GM23338 (cell line): ENCODE measurements at regions not wholly inside any gene's neighbourhood (a gene's known extent, or its start where the extent isn't known, plus 50 kb on each side); places are given as distances from the start of the nearest gene placed in this dataset.

Experiments
- ATAC-seq: fragments of 200-7000 bp; cut with Tn5 transposase; 3 replicates; pipeline ENCODE4 v1.9.1; 2020
- DNase-seq: peaks from one replicate; pipeline ENCODE4 v3.0.0-alpha.2; 2015; ENCODE audit warnings: low spot score
- H2AFZ ChIP-seq: fragments of 200-600 bp; sonication (generic); 2 replicates; pipeline ENCODE4 v1.8.0; 2016; ENCODE audit warnings: antibody characterized with exemption, mild to moderate bottlenecking, moderate library complexity
- H3F3A ChIP-seq: fragments of 200-600 bp; sonication (generic); replicated peaks from 2 replicates; pipeline ENCODE4 v1.8.0; 2017; ENCODE audit warnings: antibody characterized with exemption, mixed run types, low read depth
- H3K27ac ChIP-seq: fragments of 200-600 bp; sonication (generic); 2 replicates; pipeline ENCODE4 v1.6.1; 2016; ENCODE audit warnings: low read depth
- H3K27me3 ChIP-seq: fragments of 200-600 bp; sonication (generic); 2 replicates; pipeline ENCODE4 v1.8.0; 2016; ENCODE audit warnings: mild to moderate bottlenecking, mixed run types, moderate library complexity; ENCODE audit not compliant: insufficient read depth
- H3K36me3 ChIP-seq: fragments of 200-600 bp; sonication (generic); 2 replicates; pipeline ENCODE4 v1.8.0; 2016; ENCODE audit warnings: mild to moderate bottlenecking; ENCODE audit not compliant: insufficient read depth
- H3K4me1 ChIP-seq: fragments of 200-600 bp; sonication (generic); 2 replicates; pipeline ENCODE4 v1.8.0; 2016; ENCODE audit warnings: mild to moderate bottlenecking, moderate library complexity; ENCODE audit not compliant: insufficient read depth
- H3K4me2 ChIP-seq: fragments of 200-600 bp; sonication (generic); 2 replicates; pipeline ENCODE4 v1.7.1; 2017; ENCODE audit warnings: mixed run types
- H3K4me3 ChIP-seq: fragments of 200-600 bp; sonication (generic); 2 replicates; pipeline ENCODE4 v1.6.1; 2016; ENCODE audit warnings: mixed run types
- H3K79me2 ChIP-seq: fragments of 200-600 bp; sonication (generic); replicated peaks from 2 replicates; pipeline ENCODE4 v1.8.0; 2017; ENCODE audit warnings: mild to moderate bottlenecking; ENCODE audit not compliant: insufficient read depth
- H3K9me2 ChIP-seq: fragments of 200-600 bp; sonication (generic); 2 replicates; pipeline ENCODE4 v1.8.0; 2017; ENCODE audit not compliant: insufficient read depth
- H4K20me1 ChIP-seq: fragments of 200-600 bp; sonication (generic); replicated peaks from 2 replicates; pipeline ENCODE4 v1.8.0; 2017; ENCODE audit warnings: mild to moderate bottlenecking; ENCODE audit not compliant: insufficient read depth
- H3K27ac Mint-ChIP-seq: 2 replicates; pipeline ENCODE4 v1.8.0; 2020; ENCODE audit warnings: inconsistent platforms, mild to moderate bottlenecking, moderate library complexity, mixed read lengths
- H3K27me3 Mint-ChIP-seq: 3 replicates; pipeline ENCODE4 v1.8.0; 2022; ENCODE audit warnings: low read depth, mild to moderate bottlenecking, moderate library complexity, mixed read lengths, inconsistent platforms; ENCODE audit not compliant: insufficient read depth, poor library complexity
- H3K36me3 Mint-ChIP-seq: 3 replicates; pipeline ENCODE4 v1.8.0; 2021; ENCODE audit warnings: low read depth, mild to moderate bottlenecking, inconsistent platforms, moderate library complexity, mixed read lengths
- H3K4me1 Mint-ChIP-seq: 3 replicates; pipeline ENCODE4 v1.8.0; 2020; ENCODE audit warnings: mild to moderate bottlenecking, inconsistent platforms, mixed read lengths
- H3K4me3 Mint-ChIP-seq: 3 replicates; pipeline ENCODE4 v1.8.0; 2021; ENCODE audit warnings: moderate library complexity, mild to moderate bottlenecking, inconsistent platforms, mixed read lengths
- H3K9me3 Mint-ChIP-seq: 3 replicates; pipeline ENCODE4 v1.8.0; 2020; ENCODE audit warnings: moderate library complexity, mild to moderate bottlenecking, inconsistent platforms, mixed read lengths
- CREB1 ChIP-seq: fragments of 250-450 bp; sonication (Bioruptor Pico); IDR thresholded peaks from 2 replicates; pipeline ENCODE4 v1.5.0; 2020; ENCODE audit warnings: low read depth, mild to moderate bottlenecking, moderate library complexity
- CTCF ChIP-seq, 2 experiments: fragments of 200-600 bp in 1 of 2; sonication (generic) in 1 of 2; conservative IDR thresholded peaks; 2 replicates each; pipeline versions ENCODE4 v1.5.1 to v1.6.1; 2016 to 2017; ENCODE audit warnings: antibody characterized with exemption in 2 of 2, low read depth in 2 of 2, mild to moderate bottlenecking in 2 of 2, moderate library complexity in 1 of 2
- ETS1 ChIP-seq: IDR thresholded peaks from 2 replicates; pipeline ENCODE4 v1.6.1; 2016; ENCODE audit warnings: antibody characterized with exemption
- EZH2 ChIP-seq: fragments of 200-600 bp; sonication (generic); IDR thresholded peaks from one replicate; pipeline ENCODE4 v1.8.0; 2017; ENCODE audit warnings: antibody characterized with exemption, mild to moderate bottlenecking, low read depth; ENCODE audit not compliant: unreplicated experiment
- EZH2phosphoT487 ChIP-seq: fragments of 200-600 bp; sonication (generic); IDR thresholded peaks from one replicate; pipeline ENCODE4 v1.8.1; 2018; ENCODE audit warnings: antibody characterized with exemption; ENCODE audit not compliant: unreplicated experiment
- NANOG ChIP-seq: IDR thresholded peaks from 2 replicates; pipeline ENCODE4 v1.6.1; 2016; ENCODE audit warnings: antibody characterized with exemption, borderline replicate concordance
- POLR2AphosphoS5 ChIP-seq: IDR thresholded peaks from 2 replicates; pipeline ENCODE4 v1.6.1; 2016; ENCODE audit warnings: antibody characterized with exemption, low read depth
- REST ChIP-seq: IDR thresholded peaks from one replicate; pipeline ENCODE4 v1.6.1; 2018; ENCODE audit warnings: antibody characterized with exemption; ENCODE audit not compliant: unreplicated experiment
- STAT1 ChIP-seq: IDR thresholded peaks from one replicate; pipeline ENCODE4 v1.6.1; 2016; ENCODE audit warnings: antibody characterized with exemption; ENCODE audit not compliant: unreplicated experiment
- ZNF114 ChIP-seq: fragments of 250-450 bp; sonication (Bioruptor Pico); IDR thresholded peaks from 2 replicates; pipeline ENCODE4 v1.5.0; 2020; ENCODE audit warnings: mild to moderate bottlenecking, moderate library complexity
- ZNF331 ChIP-seq: fragments of 250-450 bp; sonication (Bioruptor Pico); IDR thresholded peaks from 2 replicates; pipeline ENCODE4 v1.5.0; 2020; ENCODE audit warnings: low read depth, mild to moderate bottlenecking, moderate library complexity
- ZNF462 ChIP-seq: fragments of 250-450 bp; sonication (Bioruptor Pico); IDR thresholded peaks from 2 replicates; pipeline ENCODE4 v1.5.0; 2020; ENCODE audit warnings: mild to moderate bottlenecking, moderate library complexity

- Histone ChIP-seq H3K79me2 (no peaks in the 10 kb centered on the region), H3K4me3 (no peak overlapping the region), H3K4me1 (no peaks in the 10 kb centered on the region), H4K20me1 (no peaks in the 10 kb centered on the region), H3K27ac (no peak overlapping the region), H3F3A (no peaks in the 10 kb centered on the region), H3K36me3 (no peaks in the 10 kb centered on the region), H2AFZ (no peak overlapping the region), H3K4me2 (no peak overlapping the region), H3K27me3 (no peaks in the 10 kb centered on the region), H3K9me2 (peaks cover 5% of the 10 kb centered on the region; the same call in 1 of the 2 replicates)
- H3K36me3 Mint-ChIP-seq, result no peaks in the 10 kb centered on the region
- H3K27ac Mint-ChIP-seq, result no peak overlapping the region
- H3K4me1 Mint-ChIP-seq, result no peaks in the 10 kb centered on the region
- ATAC-seq (no peak), DNase-seq (no peak)
- H3K4me3 Mint-ChIP-seq, result no peak overlapping the region
- H3K9me3 Mint-ChIP-seq, result peaks cover 2% of the 10 kb centered on the region; the same call in 2 of the 3 replicates
- no peak for TF ChIP-seq CREB1 (CRISPR knock-in tag)
- TF ChIP-seq NANOG, result no peak
- TF ChIP-seq ETS1, result no peak
- no peak for TF ChIP-seq STAT1
- no peak for TF ChIP-seq REST
- no peak for TF ChIP-seq EZH2
- no peak for TF ChIP-seq ZNF114 (CRISPR knock-in tag)
- no peak for TF ChIP-seq EZH2phosphoT487
- TF ChIP-seq ZNF462 (CRISPR knock-in tag), result no peak
- TF ChIP-seq CTCF (conservative IDR thresholded peaks at IDR 0.05; ENCODE audit: low read depth in 2 of 2), result no peak
- TF ChIP-seq ZNF331, result no peak
- TF ChIP-seq POLR2AphosphoS5, result no peak
- H3K27me3 Mint-ChIP-seq, result peaks cover 7% of the 10 kb centered on the region
Measured at GRCh38 chr20:10113746-10114145, 79.0 kb downstream of the ANKEF1 start.
